GM21390 (cell line): ENCODE measurements at regions not wholly inside any gene's neighbourhood (a gene's known extent, or its start where the extent isn't known, plus 50 kb on each side); places are given as distances from the start of the nearest gene placed in this dataset.
"Not testable (repeated sequence)": the region's sequence is repeated elsewhere in the genome, so short reads cannot be mapped to it uniquely, and the experiment has no call there.

ENCODE experiments used
- ATAC-seq: cut with Tn5 transposase; IDR thresholded peaks from one replicate; pipeline ENCODE4 v1.9.1; 2021; ENCODE audit not compliant: unreplicated experiment

DNA sequence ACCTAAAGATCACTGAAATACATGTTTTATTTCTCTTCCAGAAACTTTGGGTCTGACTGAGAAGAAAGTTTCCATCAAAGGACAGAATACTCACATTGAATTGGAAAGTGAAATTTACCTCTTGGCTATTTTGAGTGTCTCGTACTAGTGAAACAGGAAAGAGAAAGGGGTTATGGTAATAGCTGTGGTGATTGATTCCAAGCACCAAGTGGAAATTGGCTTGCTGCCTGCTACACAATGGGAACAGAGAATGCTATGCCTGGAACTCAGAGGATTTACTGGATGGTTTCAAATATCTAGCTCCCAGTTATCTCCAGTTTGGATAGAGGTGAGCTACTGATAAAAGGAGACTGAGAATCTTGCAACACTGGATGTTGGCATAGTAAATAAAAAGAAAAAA, 492.8 kb upstream of the FSIP2 start:
- no peak for ATAC-seq

DNA sequence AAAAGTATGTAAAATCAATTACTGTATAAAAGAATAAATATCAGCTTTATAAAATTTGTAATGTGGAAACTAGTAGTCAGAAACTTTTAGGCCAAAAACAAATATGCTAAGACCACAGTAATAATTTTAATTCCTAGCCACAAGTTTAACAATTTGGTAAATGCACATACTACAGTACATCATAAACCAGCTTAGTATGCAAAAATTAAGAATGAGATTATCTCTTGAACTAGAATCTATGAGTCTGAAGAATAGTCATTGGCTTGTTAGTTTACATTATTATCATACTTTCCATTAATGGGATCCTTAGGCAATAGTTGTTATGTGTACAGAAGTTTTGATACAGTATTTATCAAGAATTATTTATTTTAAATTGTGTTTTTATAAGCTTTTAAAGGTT, 491.9 kb upstream of the FSIP2 start:
- ATAC-seq, result no peak

- peak; percentile 66 for ATAC-seq
These were observed 483.0 kb upstream of the FSIP2 start for GRCh38 chr2:185255566-185255965.

DNA sequence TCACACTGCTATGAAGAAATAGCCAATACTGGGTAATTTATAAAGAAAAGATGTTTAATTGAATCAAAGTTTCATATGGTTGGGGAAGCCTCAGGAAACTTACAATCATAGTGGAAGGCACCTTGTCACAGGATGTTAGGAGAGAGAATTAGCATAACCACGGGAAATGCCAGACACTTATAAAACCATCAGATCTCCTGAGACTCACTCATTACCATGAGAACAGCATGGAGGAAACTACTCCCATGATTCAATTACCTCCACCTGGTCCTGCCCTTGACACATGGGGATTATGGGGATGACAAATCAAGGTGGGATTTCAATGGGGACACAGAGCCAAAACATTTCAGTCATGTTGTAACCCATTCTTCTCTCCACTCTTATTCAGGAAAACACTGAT, 472.9 kb upstream of the FSIP2 start:
- ATAC-seq, result no peak

GRCh38 chr2:185268651-185269050, 470.0 kb upstream of the FSIP2 start:
- no peak for ATAC-seq

- ATAC-seq, result no peak
These were observed 463.7 kb upstream of the FSIP2 start for GRCh38 chr2:185274718-185275484.

DNA sequence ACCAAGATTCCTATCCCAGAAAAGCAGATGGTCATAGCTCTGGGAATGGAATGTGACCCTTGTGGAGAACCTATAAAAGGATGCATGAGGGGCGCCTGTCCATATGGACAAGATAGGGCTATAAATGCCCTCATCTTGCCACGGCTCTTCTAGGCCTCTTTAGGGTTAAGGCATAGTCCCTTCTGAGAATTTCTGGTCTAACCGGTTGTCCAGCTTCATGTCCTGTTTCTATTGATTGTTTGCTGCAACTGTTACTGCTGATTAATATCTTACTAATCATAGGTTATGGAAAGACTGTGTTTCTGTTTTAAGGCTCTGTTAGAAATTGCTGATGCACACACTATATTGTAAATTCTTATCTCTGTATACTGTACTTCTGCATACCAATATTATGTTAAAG, 462.6 kb upstream of the FSIP2 start:
- not testable (repeated sequence) for ATAC-seq

GRCh38 chr2:185278761-185279160, 459.8 kb upstream of the FSIP2 start:
- no peak for ATAC-seq

GRCh38 chr2:185279999-185280398, 458.6 kb upstream of the FSIP2 start:
- ATAC-seq, result peak; percentile 61

- ATAC-seq, result no peak
These were observed 453.9 kb upstream of the FSIP2 start for GRCh38 chr2:185284696-185285095.

DNA sequence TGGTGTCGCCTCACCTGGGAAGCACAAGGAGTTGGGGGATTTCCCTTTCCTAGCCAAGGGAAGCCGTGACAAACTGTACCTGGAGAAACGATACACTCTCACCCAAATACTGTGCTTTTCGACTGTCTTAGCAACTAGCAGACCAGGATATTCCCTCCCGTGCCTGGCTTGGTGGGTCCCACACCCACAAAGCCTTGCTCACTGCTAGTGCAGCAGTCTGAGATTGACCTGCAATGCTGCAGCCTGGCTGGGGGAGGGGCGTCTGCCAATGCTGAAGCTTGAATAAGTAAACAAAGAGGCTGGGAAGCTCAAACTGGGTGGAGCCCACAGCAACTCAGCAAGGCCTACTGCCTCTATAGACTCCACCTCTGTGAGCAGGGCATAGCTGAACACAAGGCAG, 448.6 kb upstream of the FSIP2 start:
- ATAC-seq, result not testable (repeated sequence)

GRCh38 chr2:185291035-185291647, 447.5 kb upstream of the FSIP2 start:
- peak; percentile 99 for ATAC-seq

GRCh38 chr2:185299867-185300266, 438.7 kb upstream of the FSIP2 start:
- no peak for ATAC-seq

- ATAC-seq, result no peak
These were observed 432.5 kb upstream of the FSIP2 start for GRCh38 chr2:185306119-185306518.

DNA sequence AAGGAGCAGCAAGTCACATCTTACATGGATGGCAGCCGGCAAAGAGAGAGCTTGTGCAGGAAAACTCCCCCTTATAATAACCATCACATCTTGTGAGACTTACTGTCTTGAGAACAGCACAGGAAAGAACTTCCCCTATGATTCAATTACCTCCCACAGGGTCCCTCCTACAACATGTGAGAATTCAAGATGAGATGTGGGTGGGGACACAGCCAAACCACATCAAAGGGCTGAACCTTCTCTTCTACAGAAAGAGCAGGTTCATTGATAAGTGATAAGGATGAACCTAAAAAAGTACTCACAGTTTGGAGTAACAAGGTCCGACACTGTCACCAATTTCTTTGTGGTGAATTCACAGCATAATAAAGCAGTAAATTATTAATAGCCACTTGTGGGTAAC, 422.2 kb upstream of the FSIP2 start:
- ATAC-seq, result no peak

- no peak for ATAC-seq
These were observed 420.3 kb upstream of the FSIP2 start for GRCh38 chr2:185318271-185318724.

GRCh38 chr2:185335879-185336278, 402.7 kb upstream of the FSIP2 start:
- no peak for ATAC-seq

DNA sequence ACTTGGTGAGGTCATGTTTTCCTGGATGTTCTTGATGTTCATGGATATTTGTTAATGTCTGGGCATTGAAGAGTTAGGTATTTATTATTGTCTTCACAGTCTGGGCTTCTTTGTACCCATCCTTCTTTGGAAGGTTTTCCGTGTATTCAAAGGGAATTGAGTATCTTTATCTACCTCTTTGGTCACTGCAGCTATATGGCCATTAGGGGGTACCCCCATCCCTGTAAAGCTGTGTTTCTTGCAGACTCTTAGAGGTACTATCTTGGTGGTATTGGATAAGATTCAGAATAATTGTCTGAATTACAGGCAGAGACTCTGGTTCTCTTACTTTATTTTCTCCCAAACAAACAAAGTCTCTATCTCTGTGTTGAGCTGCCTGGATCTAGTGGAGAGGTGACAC, 401.6 kb upstream of the FSIP2 start:
- no peak for ATAC-seq

GRCh38 chr2:185338104-185338503, 400.5 kb upstream of the FSIP2 start:
- ATAC-seq, result no peak

GRCh38 chr2:185347445-185347844, 391.2 kb upstream of the FSIP2 start:
- no peak for ATAC-seq

- ATAC-seq, result no peak
These were observed 377.8 kb upstream of the FSIP2 start for GRCh38 chr2:185360776-185361175.

- no peak for ATAC-seq
These were observed 366.4 kb upstream of the FSIP2 start for GRCh38 chr2:185372188-185372587.

GRCh38 chr2:185373229-185373628, 365.4 kb upstream of the FSIP2 start:
- no peak for ATAC-seq
